ENCODE measurements at regions not wholly inside any gene's neighbourhood (a gene's known extent, or its start where the extent isn't known, plus 50 kb on each side); places are given as distances from the start of the nearest gene placed in this dataset.

GRCh38 chr6:66326228-66326627 is 619.2 kb upstream of the EYS start:
- H3K27ac ChIP-seq, result no peak overlapping the region
- TF ChIP-seq ZFX (IDR thresholded peaks at IDR 0.05; ENCODE audit: borderline replicate concordance) (no peak), CTCF (IDR thresholded peaks at IDR 0.05) (no peak)

- no peak for TF ChIP-seq ZFX (IDR thresholded peaks at IDR 0.05; ENCODE audit: borderline replicate concordance)
- TF ChIP-seq CTCF (IDR thresholded peaks at IDR 0.05), result no peak
- no peak overlapping the region for H3K27ac ChIP-seq
These were observed 614.0 kb upstream of the EYS start for GRCh38 chr6:66321017-66321416.

- H3K27ac ChIP-seq, result no peak overlapping the region
- TF ChIP-seq ZFX (IDR thresholded peaks at IDR 0.05; ENCODE audit: borderline replicate concordance) (no peak), CTCF (IDR thresholded peaks at IDR 0.05) (no peak)
These were observed 600.5 kb upstream of the EYS start for GRCh38 chr6:66307490-66307889.

- TF ChIP-seq ZFX (IDR thresholded peaks at IDR 0.05; ENCODE audit: borderline replicate concordance), result no peak
- no peak for TF ChIP-seq CTCF (IDR thresholded peaks at IDR 0.05)
- H3K27ac ChIP-seq, result no peak overlapping the region
These were observed 584.9 kb upstream of the EYS start for GRCh38 chr6:66291905-66292304.

GRCh38 chr6:66289889-66290288 is 582.9 kb upstream of the EYS start:
- TF ChIP-seq ZFX (IDR thresholded peaks at IDR 0.05; ENCODE audit: borderline replicate concordance) (no peak), CTCF (IDR thresholded peaks at IDR 0.05) (no peak)

GRCh38 chr6:66278115-66278514 is 571.1 kb upstream of the EYS start:
- no peak overlapping the region for H3K27ac ChIP-seq
- no peak for TF ChIP-seq CTCF (IDR thresholded peaks at IDR 0.05)
- TF ChIP-seq ZFX (IDR thresholded peaks at IDR 0.05; ENCODE audit: borderline replicate concordance), result no peak

More at GRCh38 chr6:66289889-66290288, 582.9 kb upstream of the EYS start:
- H3K27ac ChIP-seq, result no peak overlapping the region

GRCh38 chr6:66277400-66277799 is 570.4 kb upstream of the EYS start:
- H3K27ac ChIP-seq, result no peak overlapping the region
- TF ChIP-seq ZFX (IDR thresholded peaks at IDR 0.05; ENCODE audit: borderline replicate concordance) (no peak), CTCF (IDR thresholded peaks at IDR 0.05) (no peak)
